ENCODE measurements at regions not wholly inside any gene's neighbourhood (a gene's known extent, or its start where the extent isn't known, plus 50 kb on each side); places are given as distances from the start of the nearest gene placed in this dataset.

DNA sequence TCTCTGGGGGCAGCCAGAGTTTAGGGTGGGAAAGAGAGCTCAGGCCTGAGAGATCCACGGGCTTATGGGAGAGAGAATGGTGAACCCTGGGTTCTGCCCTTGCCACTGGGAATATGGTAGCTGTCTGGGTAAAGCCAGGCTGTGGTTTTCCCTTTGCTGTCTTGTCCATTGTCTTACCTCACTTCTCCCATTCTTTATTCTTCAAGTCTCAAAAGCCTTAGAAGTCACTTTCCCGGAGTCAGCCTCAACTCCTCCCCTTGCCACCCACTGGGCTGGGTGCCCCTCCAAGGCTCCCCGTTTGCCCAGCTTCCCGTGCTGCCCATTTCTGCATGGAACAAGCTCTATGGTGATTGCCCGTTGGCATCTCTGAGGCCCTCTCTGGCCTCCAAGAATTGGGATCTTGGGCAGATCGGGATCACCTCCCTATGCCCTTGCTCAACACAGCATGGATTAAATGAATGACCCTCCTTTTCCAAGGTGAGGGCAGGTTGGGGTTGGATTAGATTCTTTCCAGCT, 228.2 kb downstream of the HAUS1 start (continued):
- TF ChIP-seq, protein P1, sequence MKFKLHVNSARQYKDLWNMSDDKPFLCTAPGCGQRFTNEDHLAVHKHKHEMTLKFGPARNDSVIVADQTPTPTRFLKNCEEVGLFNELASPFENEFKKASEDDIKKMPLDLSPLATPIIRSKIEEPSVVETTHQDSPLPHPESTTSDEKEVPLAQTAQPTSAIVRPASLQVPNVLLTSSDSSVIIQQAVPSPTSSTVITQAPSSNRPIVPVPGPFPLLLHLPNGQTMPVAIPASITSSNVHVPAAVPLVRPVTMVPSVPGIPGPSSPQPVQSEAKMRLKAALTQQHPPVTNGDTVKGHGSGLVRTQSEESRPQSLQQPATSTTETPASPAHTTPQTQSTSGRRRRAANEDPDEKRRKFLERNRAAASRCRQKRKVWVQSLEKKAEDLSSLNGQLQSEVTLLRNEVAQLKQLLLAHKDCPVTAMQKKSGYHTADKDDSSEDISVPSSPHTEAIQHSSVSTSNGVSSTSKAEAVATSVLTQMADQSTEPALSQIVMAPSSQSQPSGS (CRISPR knock-in tag; IDR thresholded peaks at IDR 0.05; ENCODE audit: borderline replicate concordance, low read depth) = no peak

GRCh38 chr18:46332921-46333341, 228.7 kb downstream of the HAUS1 start:
- Mint-ChIP-seq H3K27me3 (ENCODE audit: low read depth) (peaks cover 23% of the 10 kb centered on the region), H3K36me3 (no peaks in the 10 kb centered on the region), H3K4me3 (peak overlapping the region; percentile 72), H3K9me3 (no peaks in the 10 kb centered on the region), H3K27ac (no peak overlapping the region), H3K4me1 (peaks cover 36% of the 10 kb centered on the region)
- DNase-seq (ENCODE audit: low spot score) = no peak
- ATAC-seq = 0 out of 2 replicates have a peak, but pooled peaks have one; percentile 2
- CTCF ChIA-PET = interaction anchor here (0.6 to 1.8 kb wide), 4 partner anchors 39 to 129 kb away, joined by 3 to 15 read pairs (median 5); no protein-coding TSS in a partner anchor
- POLR2A ChIA-PET = interaction anchor here (1.1 kb wide), 1 partner anchor 9 kb away, joined by 3 read pairs; no protein-coding TSS in a partner anchor
- no peak for TF ChIP-seq ESRRA (CRISPR knock-in tag; IDR thresholded peaks at IDR 0.05; ENCODE audit: borderline replicate concordance)
- TF ChIP-seq ZNF281 (CRISPR knock-in tag; IDR thresholded peaks at IDR 0.05) = no peak
- TF ChIP-seq CREM (CRISPR knock-in tag; IDR thresholded peaks at IDR 0.05) = no peak
- TF ChIP-seq, protein P2, sequence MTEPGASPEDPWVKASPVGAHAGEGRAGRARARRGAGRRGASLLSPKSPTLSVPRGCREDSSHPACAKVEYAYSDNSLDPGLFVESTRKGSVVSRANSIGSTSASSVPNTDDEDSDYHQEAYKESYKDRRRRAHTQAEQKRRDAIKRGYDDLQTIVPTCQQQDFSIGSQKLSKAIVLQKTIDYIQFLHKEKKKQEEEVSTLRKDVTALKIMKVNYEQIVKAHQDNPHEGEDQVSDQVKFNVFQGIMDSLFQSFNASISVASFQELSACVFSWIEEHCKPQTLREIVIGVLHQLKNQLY (CRISPR knock-in tag; IDR thresholded peaks at IDR 0.05) = no peak
- TF ChIP-seq, protein P3, sequence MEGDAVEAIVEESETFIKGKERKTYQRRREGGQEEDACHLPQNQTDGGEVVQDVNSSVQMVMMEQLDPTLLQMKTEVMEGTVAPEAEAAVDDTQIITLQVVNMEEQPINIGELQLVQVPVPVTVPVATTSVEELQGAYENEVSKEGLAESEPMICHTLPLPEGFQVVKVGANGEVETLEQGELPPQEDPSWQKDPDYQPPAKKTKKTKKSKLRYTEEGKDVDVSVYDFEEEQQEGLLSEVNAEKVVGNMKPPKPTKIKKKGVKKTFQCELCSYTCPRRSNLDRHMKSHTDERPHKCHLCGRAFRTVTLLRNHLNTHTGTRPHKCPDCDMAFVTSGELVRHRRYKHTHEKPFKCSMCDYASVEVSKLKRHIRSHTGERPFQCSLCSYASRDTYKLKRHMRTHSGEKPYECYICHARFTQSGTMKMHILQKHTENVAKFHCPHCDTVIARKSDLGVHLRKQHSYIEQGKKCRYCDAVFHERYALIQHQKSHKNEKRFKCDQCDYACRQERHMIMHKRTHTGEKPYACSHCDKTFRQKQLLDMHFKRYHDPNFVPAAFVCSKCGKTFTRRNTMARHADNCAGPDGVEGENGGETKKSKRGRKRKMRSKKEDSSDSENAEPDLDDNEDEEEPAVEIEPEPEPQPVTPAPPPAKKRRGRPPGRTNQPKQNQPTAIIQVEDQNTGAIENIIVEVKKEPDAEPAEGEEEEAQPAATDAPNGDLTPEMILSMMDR (IDR thresholded peaks at IDR 0.05) = no peak
- TF ChIP-seq, protein P4, sequence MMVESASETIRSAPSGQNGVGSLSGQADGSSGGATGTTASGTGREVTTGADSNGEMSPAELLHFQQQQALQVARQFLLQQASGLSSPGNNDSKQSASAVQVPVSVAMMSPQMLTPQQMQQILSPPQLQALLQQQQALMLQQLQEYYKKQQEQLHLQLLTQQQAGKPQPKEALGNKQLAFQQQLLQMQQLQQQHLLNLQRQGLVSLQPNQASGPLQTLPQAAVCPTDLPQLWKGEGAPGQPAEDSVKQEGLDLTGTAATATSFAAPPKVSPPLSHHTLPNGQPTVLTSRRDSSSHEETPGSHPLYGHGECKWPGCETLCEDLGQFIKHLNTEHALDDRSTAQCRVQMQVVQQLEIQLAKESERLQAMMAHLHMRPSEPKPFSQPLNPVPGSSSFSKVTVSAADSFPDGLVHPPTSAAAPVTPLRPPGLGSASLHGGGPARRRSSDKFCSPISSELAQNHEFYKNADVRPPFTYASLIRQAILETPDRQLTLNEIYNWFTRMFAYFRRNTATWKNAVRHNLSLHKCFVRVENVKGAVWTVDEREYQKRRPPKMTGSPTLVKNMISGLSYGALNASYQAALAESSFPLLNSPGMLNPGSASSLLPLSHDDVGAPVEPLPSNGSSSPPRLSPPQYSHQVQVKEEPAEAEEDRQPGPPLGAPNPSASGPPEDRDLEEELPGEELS (CRISPR knock-in tag; IDR thresholded peaks at IDR 0.05) = no peak
- TF ChIP-seq ATF6 (CRISPR knock-in tag; IDR thresholded peaks at IDR 0.05) = no peak
- TF ChIP-seq, protein P5, sequence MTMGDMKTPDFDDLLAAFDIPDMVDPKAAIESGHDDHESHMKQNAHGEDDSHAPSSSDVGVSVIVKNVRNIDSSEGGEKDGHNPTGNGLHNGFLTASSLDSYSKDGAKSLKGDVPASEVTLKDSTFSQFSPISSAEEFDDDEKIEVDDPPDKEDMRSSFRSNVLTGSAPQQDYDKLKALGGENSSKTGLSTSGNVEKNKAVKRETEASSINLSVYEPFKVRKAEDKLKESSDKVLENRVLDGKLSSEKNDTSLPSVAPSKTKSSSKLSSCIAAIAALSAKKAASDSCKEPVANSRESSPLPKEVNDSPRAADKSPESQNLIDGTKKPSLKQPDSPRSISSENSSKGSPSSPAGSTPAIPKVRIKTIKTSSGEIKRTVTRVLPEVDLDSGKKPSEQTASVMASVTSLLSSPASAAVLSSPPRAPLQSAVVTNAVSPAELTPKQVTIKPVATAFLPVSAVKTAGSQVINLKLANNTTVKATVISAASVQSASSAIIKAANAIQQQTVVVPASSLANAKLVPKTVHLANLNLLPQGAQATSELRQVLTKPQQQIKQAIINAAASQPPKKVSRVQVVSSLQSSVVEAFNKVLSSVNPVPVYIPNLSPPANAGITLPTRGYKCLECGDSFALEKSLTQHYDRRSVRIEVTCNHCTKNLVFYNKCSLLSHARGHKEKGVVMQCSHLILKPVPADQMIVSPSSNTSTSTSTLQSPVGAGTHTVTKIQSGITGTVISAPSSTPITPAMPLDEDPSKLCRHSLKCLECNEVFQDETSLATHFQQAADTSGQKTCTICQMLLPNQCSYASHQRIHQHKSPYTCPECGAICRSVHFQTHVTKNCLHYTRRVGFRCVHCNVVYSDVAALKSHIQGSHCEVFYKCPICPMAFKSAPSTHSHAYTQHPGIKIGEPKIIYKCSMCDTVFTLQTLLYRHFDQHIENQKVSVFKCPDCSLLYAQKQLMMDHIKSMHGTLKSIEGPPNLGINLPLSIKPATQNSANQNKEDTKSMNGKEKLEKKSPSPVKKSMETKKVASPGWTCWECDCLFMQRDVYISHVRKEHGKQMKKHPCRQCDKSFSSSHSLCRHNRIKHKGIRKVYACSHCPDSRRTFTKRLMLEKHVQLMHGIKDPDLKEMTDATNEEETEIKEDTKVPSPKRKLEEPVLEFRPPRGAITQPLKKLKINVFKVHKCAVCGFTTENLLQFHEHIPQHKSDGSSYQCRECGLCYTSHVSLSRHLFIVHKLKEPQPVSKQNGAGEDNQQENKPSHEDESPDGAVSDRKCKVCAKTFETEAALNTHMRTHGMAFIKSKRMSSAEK (CRISPR knock-in tag; IDR thresholded peaks at IDR 0.05; ENCODE audit: borderline replicate concordance) = no peak
- TF ChIP-seq FOXK1 (CRISPR knock-in tag; IDR thresholded peaks at IDR 0.05) = no peak
- TF ChIP-seq, protein P6, sequence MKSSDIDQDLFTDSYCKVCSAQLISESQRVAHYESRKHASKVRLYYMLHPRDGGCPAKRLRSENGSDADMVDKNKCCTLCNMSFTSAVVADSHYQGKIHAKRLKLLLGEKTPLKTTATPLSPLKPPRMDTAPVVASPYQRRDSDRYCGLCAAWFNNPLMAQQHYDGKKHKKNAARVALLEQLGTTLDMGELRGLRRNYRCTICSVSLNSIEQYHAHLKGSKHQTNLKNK (CRISPR knock-in tag; IDR thresholded peaks at IDR 0.05) = no peak
- no peak for TF ChIP-seq ZNF671 (CRISPR knock-in tag; IDR thresholded peaks at IDR 0.05)
- no peak for TF ChIP-seq E2F5 (CRISPR knock-in tag; IDR thresholded peaks at IDR 0.05)
- TF ChIP-seq RORB (CRISPR knock-in tag; IDR thresholded peaks at IDR 0.05) = no peak
- TF ChIP-seq ZNF138 (CRISPR knock-in tag; conservative IDR thresholded peaks at IDR 0.05) = no peak
